Stimulated activated naive B cell treated with anti-CD40 and anti-IgM and Interleukin-4, amounts not matched to agents 10 μg/mL and 1 μg/mL and 100 μg/mL, for 72 hours (primary cell): ENCODE measurements at regions not wholly inside any gene's neighbourhood (a gene's known extent, or its start where the extent isn't known, plus 50 kb on each side); places are given as distances from the start of the nearest gene placed in this dataset.
"Not testable (repeated sequence)": the region's sequence is repeated elsewhere in the genome, so short reads cannot be mapped to it uniquely, and the experiment has no call there.

ENCODE experiments used
- ATAC-seq, 2 donors: fragments of 150-1000 bp; cut with Tn5 transposase; replicated peaks; 2 replicates each; pipeline ENCODE4 v1.10.0; 2021; ENCODE audit warnings: moderate library complexity in 1 of 2
- DNase-seq: peaks from one replicate; pipeline ENCODE4 v3.0.0; 2021
- H3K27ac Mint-ChIP-seq: one replicate; pipeline ENCODE4 v1.8.0; 2022; ENCODE audit warnings: mild to moderate bottlenecking, mixed read lengths
- H3K27me3 Mint-ChIP-seq, 2 donors: one replicate each; pipeline ENCODE4 v1.8.0; 2022; ENCODE audit warnings: mixed read lengths in 2 of 2
- H3K36me3 Mint-ChIP-seq, 2 donors: one replicate each; pipeline ENCODE4 v1.8.0; 2022; ENCODE audit warnings: mixed read lengths in 2 of 2, mild to moderate bottlenecking in 1 of 2
- H3K4me1 Mint-ChIP-seq, 2 donors: one replicate each; pipeline ENCODE4 v1.8.0; 2022; ENCODE audit warnings: mixed read lengths in 2 of 2, mild to moderate bottlenecking in 1 of 2
- H3K4me3 Mint-ChIP-seq, 2 donors: one replicate each; pipeline ENCODE4 v1.8.0; 2022; ENCODE audit warnings: mild to moderate bottlenecking in 2 of 2, mixed read lengths in 2 of 2, moderate library complexity in 1 of 2
- H3K9me3 Mint-ChIP-seq, 2 donors: one replicate each; pipeline ENCODE4 v1.8.0; 2022; ENCODE audit warnings: mixed read lengths in 2 of 2, mild to moderate bottlenecking in 1 of 2

GRCh38 chr15:22272286-22273160 is 186.2 kb upstream of the GOLGA6L22 start:
- ATAC-seq, H3K9me3 Mint-ChIP-seq: not testable (repeated sequence)

GRCh38 chr15:22273185-22273584 is 185.5 kb upstream of the GOLGA6L22 start:
- not testable (repeated sequence) for H3K27me3 Mint-ChIP-seq, ATAC-seq, H3K27ac Mint-ChIP-seq, H3K4me1 Mint-ChIP-seq, DNase-seq, H3K36me3 Mint-ChIP-seq, H3K4me3 Mint-ChIP-seq, H3K9me3 Mint-ChIP-seq

More at GRCh38 chr15:22272286-22273160, 186.2 kb upstream of the GOLGA6L22 start:
- not testable (repeated sequence) for H3K27me3 Mint-ChIP-seq, H3K27ac Mint-ChIP-seq, H3K4me3 Mint-ChIP-seq, DNase-seq, H3K36me3 Mint-ChIP-seq, H3K4me1 Mint-ChIP-seq

- H3K4me3 Mint-ChIP-seq, DNase-seq, H3K36me3 Mint-ChIP-seq, H3K4me1 Mint-ChIP-seq, H3K27ac Mint-ChIP-seq, H3K9me3 Mint-ChIP-seq, ATAC-seq, H3K27me3 Mint-ChIP-seq: not testable (repeated sequence)
These were observed 184.3 kb upstream of the GOLGA6L22 start for GRCh38 chr15:22274376-22274775.

- not testable (repeated sequence) for H3K4me3 Mint-ChIP-seq, DNase-seq, H3K36me3 Mint-ChIP-seq, ATAC-seq, H3K27me3 Mint-ChIP-seq, H3K9me3 Mint-ChIP-seq, H3K4me1 Mint-ChIP-seq, H3K27ac Mint-ChIP-seq
These were observed 177.9 kb upstream of the GOLGA6L22 start for GRCh38 chr15:22280770-22281169.

- not testable (repeated sequence) for H3K36me3 Mint-ChIP-seq, H3K9me3 Mint-ChIP-seq, H3K4me1 Mint-ChIP-seq, H3K27ac Mint-ChIP-seq, H3K27me3 Mint-ChIP-seq, DNase-seq, H3K4me3 Mint-ChIP-seq
- peak; percentile 52 to 56 for ATAC-seq
These were observed 175.7 kb upstream of the GOLGA6L22 start for GRCh38 chr15:22282794-22283533.

GRCh38 chr15:22284795-22285420 is 173.8 kb upstream of the GOLGA6L22 start:
- not testable (repeated sequence) for H3K27ac Mint-ChIP-seq, ATAC-seq, H3K4me3 Mint-ChIP-seq, H3K4me1 Mint-ChIP-seq, H3K36me3 Mint-ChIP-seq, H3K27me3 Mint-ChIP-seq, H3K9me3 Mint-ChIP-seq, DNase-seq

- H3K27ac Mint-ChIP-seq, H3K9me3 Mint-ChIP-seq, H3K36me3 Mint-ChIP-seq, DNase-seq, ATAC-seq, H3K27me3 Mint-ChIP-seq, H3K4me1 Mint-ChIP-seq, H3K4me3 Mint-ChIP-seq: not testable (repeated sequence)
These were observed 167.6 kb upstream of the GOLGA6L22 start for GRCh38 chr15:22291054-22291453.

GRCh38 chr15:22303112-22303511 is 155.6 kb upstream of the GOLGA6L22 start:
- not testable (repeated sequence) for H3K9me3 Mint-ChIP-seq
- ATAC-seq = peak in 1 of 2 donors; percentile 7

More at GRCh38 chr15:22303112-22303511, 155.6 kb upstream of the GOLGA6L22 start:
- not testable (repeated sequence) for H3K4me1 Mint-ChIP-seq, H3K27me3 Mint-ChIP-seq, H3K36me3 Mint-ChIP-seq, DNase-seq, H3K27ac Mint-ChIP-seq, H3K4me3 Mint-ChIP-seq
